HG02763 (cell line): ENCODE measurements at regions not wholly inside any gene's neighbourhood (a gene's known extent, or its start where the extent isn't known, plus 50 kb on each side); places are given as distances from the start of the nearest gene placed in this dataset.
"Not testable (repeated sequence)": the region's sequence is repeated elsewhere in the genome, so short reads cannot be mapped to it uniquely, and the experiment has no call there.

Experiments used
- ATAC-seq: cut with Tn5 transposase; IDR thresholded peaks from one replicate; pipeline ENCODE4 v1.9.1; 2021; ENCODE audit warnings: mild to moderate bottlenecking, moderate library complexity; ENCODE audit not compliant: unreplicated experiment

GRCh38 chr2:111282162-111282561 lies 161.4 kb downstream of the BCL2L11 start:
- not testable (repeated sequence) for ATAC-seq

GRCh38 chr2:111287646-111288568 lies 167.2 kb downstream of the BCL2L11 start:
- not testable (repeated sequence) for ATAC-seq

- not testable (repeated sequence) for ATAC-seq
These were observed 169.7 kb downstream of the BCL2L11 start for GRCh38 chr2:111290370-111290769.

- not testable (repeated sequence) for ATAC-seq
These were observed 170.9 kb downstream of the BCL2L11 start for GRCh38 chr2:111291566-111291965.

- not testable (repeated sequence) for ATAC-seq
These were observed 171.7 kb downstream of the BCL2L11 start for GRCh38 chr2:111292232-111292968.

- ATAC-seq = not testable (repeated sequence)
These were observed 174.0 kb downstream of the BCL2L11 start for GRCh38 chr2:111294699-111295098.

GRCh38 chr2:111296122-111296804 lies 175.5 kb downstream of the BCL2L11 start:
- ATAC-seq = not testable (repeated sequence)

- ATAC-seq = not testable (repeated sequence)
These were observed 176.4 kb downstream of the BCL2L11 start for GRCh38 chr2:111297128-111297527.

- not testable (repeated sequence) for ATAC-seq
These were observed 178.2 kb downstream of the BCL2L11 start for GRCh38 chr2:111298927-111299326.

- ATAC-seq = not testable (repeated sequence)
These were observed 178.9 kb downstream of the BCL2L11 start for GRCh38 chr2:111299635-111300034.

- not testable (repeated sequence) for ATAC-seq
These were observed 181.0 kb downstream of the BCL2L11 start for GRCh38 chr2:111301677-111302076.

GRCh38 chr2:111302397-111303218 lies 181.9 kb downstream of the BCL2L11 start:
- ATAC-seq = not testable (repeated sequence)

GRCh38 chr2:111307302-111307701 lies 186.6 kb downstream of the BCL2L11 start:
- ATAC-seq = not testable (repeated sequence)

GRCh38 chr2:111309231-111310075 lies 188.7 kb downstream of the BCL2L11 start:
- not testable (repeated sequence) for ATAC-seq

- not testable (repeated sequence) for ATAC-seq
These were observed 189.7 kb downstream of the BCL2L11 start for GRCh38 chr2:111310395-111310794.

- not testable (repeated sequence) for ATAC-seq
These were observed 190.9 kb downstream of the BCL2L11 start for GRCh38 chr2:111311568-111311967.

GRCh38 chr2:111312897-111313607 lies 192.3 kb downstream of the BCL2L11 start:
- not testable (repeated sequence) for ATAC-seq

- ATAC-seq = not testable (repeated sequence)
These were observed 193.0 kb downstream of the BCL2L11 start for GRCh38 chr2:111313711-111314110.
